Esophagus muscularis mucosa (tissue), 3 donors: ENCODE measurements at regions not wholly inside any gene's neighbourhood (a gene's known extent, or its start where the extent isn't known, plus 50 kb on each side); places are given as distances from the start of the nearest gene placed in this dataset.
"Not testable (repeated sequence)": the region's sequence is repeated elsewhere in the genome, so short reads cannot be mapped to it uniquely, and the experiment has no call there.

ENCODE experiments used
- POLR2AphosphoS5 ChIP-seq, 2 donors: sonication (generic); formaldehyde crosslinking; IDR thresholded peaks; one replicate each; pipeline ENCODE4 v1.6.1; 2017; ENCODE audit warnings: antibody characterized with exemption in 2 of 2
- TF ChIP-seq, protein P1 (sequence below), 3 experiments: fragments of 200-600 bp in 2 of 3; fragments of 450-650 bp in 1 of 3; sonication (generic) in 2 of 3; IDR thresholded peaks; one replicate each; pipeline ENCODE4 v1.5.1; 2017 to 2019; ENCODE audit warnings: antibody characterized with exemption in 3 of 3, mild to moderate bottlenecking in 2 of 3, moderate library complexity in 1 of 3

DNA sequence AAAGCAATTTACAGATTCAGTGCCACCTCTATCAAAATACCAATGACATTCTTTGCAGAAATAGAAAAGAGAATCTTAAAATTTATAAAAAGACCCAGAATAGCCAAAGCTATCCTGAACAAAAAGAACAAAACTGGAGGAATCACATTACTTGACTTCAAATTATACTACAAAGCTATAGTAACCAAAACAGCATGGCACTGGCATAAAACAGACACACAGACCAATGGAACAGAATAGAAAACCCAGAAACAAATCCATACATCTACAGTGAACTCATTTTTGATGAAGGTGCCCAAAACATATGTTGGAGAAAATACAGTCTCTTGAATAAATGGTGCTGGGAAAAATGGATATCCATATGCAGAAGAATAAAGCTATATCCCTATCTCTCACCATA is 578.9 kb upstream of the IL12A start:
- TF ChIP-seq, protein P1, sequence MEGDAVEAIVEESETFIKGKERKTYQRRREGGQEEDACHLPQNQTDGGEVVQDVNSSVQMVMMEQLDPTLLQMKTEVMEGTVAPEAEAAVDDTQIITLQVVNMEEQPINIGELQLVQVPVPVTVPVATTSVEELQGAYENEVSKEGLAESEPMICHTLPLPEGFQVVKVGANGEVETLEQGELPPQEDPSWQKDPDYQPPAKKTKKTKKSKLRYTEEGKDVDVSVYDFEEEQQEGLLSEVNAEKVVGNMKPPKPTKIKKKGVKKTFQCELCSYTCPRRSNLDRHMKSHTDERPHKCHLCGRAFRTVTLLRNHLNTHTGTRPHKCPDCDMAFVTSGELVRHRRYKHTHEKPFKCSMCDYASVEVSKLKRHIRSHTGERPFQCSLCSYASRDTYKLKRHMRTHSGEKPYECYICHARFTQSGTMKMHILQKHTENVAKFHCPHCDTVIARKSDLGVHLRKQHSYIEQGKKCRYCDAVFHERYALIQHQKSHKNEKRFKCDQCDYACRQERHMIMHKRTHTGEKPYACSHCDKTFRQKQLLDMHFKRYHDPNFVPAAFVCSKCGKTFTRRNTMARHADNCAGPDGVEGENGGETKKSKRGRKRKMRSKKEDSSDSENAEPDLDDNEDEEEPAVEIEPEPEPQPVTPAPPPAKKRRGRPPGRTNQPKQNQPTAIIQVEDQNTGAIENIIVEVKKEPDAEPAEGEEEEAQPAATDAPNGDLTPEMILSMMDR (IDR thresholded peaks at IDR 0.05), result not testable (repeated sequence)
- not testable (repeated sequence) for TF ChIP-seq POLR2AphosphoS5 (IDR thresholded peaks at IDR 0.05)
